Peyer's patch (tissue), 4 donors: ENCODE measurements at regions not wholly inside any gene's neighbourhood (a gene's known extent, or its start where the extent isn't known, plus 50 kb on each side); places are given as distances from the start of the nearest gene placed in this dataset.

Experiments
- POLR2A ChIP-seq, 2 donors: fragments of 450-650 bp; IDR thresholded peaks; one replicate each; pipeline ENCODE4 v1.5.1; 2017; ENCODE audit warnings: antibody characterized with exemption in 2 of 2, mild to moderate bottlenecking in 2 of 2, moderate library complexity in 2 of 2
- TF ChIP-seq, protein P1 (sequence below), 6 experiments: fragments of 450-650 bp in 4 of 6; fragments of 200-600 bp in 2 of 6; sonication (generic) in 1 of 6; IDR thresholded peaks; one replicate each; pipeline ENCODE4 v1.5.1; 2017 to 2019; ENCODE audit warnings: antibody characterized with exemption in 6 of 6, mild to moderate bottlenecking in 3 of 6, moderate library complexity in 1 of 6

DNA sequence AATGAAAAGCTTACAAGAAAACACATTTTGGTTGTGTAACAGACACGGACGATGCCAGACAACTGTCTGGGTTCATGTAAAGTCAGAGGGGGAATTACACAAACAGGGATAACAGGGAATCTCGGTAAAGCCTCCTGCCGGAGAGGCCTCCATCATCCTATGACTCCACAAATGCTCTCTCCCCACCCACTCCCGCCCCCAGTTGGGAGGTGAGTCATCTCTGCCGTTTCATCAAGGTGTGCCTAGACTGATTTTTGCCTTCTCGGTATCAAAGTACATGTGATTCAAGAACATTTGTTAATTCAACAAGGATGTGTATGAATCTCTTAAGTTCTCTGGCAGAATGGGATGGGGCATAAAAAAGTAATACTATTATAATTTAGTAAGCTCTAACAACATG lies 304.9 kb upstream of the PRDM1 start:
- TF ChIP-seq, protein P1, sequence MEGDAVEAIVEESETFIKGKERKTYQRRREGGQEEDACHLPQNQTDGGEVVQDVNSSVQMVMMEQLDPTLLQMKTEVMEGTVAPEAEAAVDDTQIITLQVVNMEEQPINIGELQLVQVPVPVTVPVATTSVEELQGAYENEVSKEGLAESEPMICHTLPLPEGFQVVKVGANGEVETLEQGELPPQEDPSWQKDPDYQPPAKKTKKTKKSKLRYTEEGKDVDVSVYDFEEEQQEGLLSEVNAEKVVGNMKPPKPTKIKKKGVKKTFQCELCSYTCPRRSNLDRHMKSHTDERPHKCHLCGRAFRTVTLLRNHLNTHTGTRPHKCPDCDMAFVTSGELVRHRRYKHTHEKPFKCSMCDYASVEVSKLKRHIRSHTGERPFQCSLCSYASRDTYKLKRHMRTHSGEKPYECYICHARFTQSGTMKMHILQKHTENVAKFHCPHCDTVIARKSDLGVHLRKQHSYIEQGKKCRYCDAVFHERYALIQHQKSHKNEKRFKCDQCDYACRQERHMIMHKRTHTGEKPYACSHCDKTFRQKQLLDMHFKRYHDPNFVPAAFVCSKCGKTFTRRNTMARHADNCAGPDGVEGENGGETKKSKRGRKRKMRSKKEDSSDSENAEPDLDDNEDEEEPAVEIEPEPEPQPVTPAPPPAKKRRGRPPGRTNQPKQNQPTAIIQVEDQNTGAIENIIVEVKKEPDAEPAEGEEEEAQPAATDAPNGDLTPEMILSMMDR (IDR thresholded peaks at IDR 0.05): no peak
- no peak for TF ChIP-seq POLR2A (IDR thresholded peaks at IDR 0.05)
